ENCODE measurements at regions not wholly inside any gene's neighbourhood (a gene's known extent, or its start where the extent isn't known, plus 50 kb on each side); places are given as distances from the start of the nearest gene placed in this dataset.

DNA sequence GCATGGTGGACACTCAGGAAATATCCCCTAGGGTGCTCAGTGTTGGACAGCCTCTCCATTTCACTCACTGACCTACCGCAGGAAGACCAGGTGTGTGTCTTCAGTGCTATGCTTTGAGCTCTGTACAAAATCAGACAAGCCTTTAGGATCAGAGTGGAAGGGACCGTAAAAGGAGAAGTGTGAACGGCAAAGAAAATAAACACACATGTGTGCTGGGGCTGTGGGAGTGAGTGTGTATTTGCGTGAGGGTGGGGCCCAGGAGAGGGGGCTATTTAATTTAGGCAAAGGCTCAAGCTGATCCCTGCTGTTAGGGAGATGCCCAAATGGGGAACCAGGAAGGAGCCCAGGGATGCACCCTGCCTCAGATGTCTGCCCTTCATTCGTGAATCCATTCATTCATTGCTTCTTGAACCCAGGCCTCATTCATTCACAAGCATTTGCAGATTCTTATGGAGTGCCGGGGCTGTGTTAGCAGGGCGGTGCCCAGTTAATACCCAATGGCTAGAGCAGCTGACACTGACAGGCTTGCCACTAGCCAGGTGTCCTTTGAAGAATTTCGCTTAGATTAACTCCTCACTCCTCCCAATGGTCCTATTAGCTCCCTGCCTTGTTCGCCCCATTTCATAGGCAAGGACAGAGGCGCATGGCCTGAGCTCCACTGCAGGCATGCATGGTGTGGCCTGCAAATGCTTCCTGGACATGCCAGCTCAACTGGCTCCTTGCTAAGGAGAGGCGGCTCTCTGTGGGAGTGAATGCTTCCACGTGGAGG, 296.7 kb upstream of the FOXF1 start:
- no peak for DNase-seq
- H3K27me3 Mint-ChIP-seq, result peaks cover 2% of the 10 kb centered on the region
- POLR2A ChIA-PET, result no interaction called here
- no peak overlapping the region for H3K27ac Mint-ChIP-seq
- peaks cover 2% of the 10 kb centered on the region for H3K9me3 Mint-ChIP-seq
- intact Hi-C loops (cut with micrococcal nuclease), result no loop called here
- no peak overlapping the region for H3K4me3 Mint-ChIP-seq
- no peaks in the 10 kb centered on the region for H3K36me3 Mint-ChIP-seq
- no peaks in the 10 kb centered on the region for H3K4me1 Mint-ChIP-seq (ENCODE audit: low read depth)
- CTCF ChIA-PET, result no interaction called here

DNA sequence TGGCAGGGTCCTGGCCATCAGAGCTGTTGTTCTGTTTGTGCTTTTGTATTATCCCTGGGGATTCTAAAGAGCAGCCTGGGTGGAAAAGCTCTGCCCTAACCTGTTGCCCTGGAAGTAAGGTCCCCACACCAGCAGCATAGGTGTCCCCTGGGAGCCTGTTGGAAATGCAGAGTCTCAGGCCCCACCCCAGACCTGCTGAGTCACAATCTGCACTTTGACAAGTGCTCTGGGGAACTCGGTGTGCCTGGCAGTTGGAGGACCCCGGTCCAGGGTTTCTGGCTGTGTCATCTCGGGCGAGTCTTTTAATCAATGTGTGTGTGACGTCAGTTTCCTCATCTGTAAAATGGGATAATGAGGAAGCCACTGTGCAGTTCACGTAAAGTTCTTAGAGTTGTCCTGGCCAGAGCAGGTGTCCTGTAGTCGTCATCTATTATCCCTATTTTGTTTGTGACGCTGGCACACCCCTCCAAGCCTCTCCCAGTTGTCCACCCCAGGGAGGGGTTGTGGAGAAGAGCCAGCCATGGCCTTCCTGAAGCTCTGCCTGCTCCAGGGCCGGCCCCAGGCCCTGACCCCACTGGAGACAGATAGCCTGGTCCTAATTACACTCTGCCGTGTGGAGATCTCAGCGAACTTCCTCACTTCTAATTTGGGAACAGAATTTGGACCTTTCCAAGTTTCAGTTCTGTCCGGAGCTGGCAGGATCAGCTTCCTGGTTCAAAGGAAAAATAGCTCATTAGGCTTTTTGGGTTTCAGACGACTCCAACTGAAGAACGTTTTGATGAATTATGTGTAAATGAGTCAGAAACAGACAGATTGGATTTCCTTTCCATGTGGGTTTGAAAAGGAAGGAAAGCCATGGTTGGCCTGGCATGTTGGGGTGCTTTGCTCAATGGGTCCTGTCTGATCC, 295.7 kb upstream of the FOXF1 start:
- Mint-ChIP-seq H3K4me1 (ENCODE audit: low read depth) (no peaks in the 10 kb centered on the region), H3K4me3 (no peak overlapping the region), H3K27ac (no peak overlapping the region), H3K36me3 (no peaks in the 10 kb centered on the region), H3K27me3 (peaks cover 2% of the 10 kb centered on the region), H3K9me3 (peaks cover 2% of the 10 kb centered on the region)
- ChIA-PET CTCF (interaction anchor here (1.4 kb wide), 1 partner anchor 393 kb away, joined by 4 read pairs; no protein-coding TSS in a partner anchor), POLR2A (no interaction called here)
- intact Hi-C loops (cut with micrococcal nuclease), result no loop called here
- no peak for DNase-seq

DNA sequence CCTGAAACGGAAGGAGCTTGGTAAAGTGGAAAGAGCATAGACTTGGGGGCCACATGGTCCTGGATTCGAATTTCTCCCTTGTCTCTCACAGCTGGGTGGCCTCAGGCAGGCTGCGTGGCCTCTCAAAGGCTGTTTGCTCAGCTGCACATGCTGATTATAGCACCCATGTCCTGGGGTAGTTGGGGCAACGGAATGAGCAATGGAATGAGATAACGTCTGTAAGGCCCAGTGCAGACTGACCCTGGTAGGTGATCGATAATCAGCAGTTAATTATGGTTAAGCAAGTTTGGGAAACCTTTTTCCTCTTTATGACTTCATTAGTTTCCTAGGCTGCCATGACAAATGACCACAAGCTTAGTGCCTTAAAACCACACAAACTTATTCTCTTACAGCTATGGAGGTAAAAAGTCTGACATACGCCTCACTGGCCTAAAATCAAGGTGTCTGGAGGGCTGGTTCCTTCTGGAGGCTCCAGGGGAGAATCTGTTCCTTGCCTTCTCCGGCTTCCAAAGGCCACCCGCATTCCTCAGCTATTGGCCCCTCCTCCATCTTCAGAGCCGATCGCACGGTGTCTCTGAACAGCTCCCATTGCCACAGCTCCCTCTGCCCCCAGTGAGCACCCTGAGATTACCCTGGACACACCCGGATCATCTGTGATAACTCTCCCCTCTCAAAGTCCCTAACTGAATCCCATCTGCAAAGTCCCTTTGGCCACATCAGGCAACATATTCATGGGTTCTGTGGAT, 294.9 kb upstream of the FOXF1 start:
- Mint-ChIP-seq H3K27me3 (peaks cover 2% of the 10 kb centered on the region), H3K36me3 (no peaks in the 10 kb centered on the region), H3K27ac (no peak overlapping the region), H3K4me1 (ENCODE audit: low read depth) (no peaks in the 10 kb centered on the region), H3K9me3 (peaks cover 2% of the 10 kb centered on the region), H3K4me3 (no peak overlapping the region)
- no peak for DNase-seq
- intact Hi-C loops (cut with micrococcal nuclease), result no loop called here
- CTCF ChIA-PET, result interaction anchor here (1.4 kb wide), 1 partner anchor 394 kb away, joined by 4 read pairs; no protein-coding TSS in a partner anchor
- POLR2A ChIA-PET, result no interaction called here

- Mint-ChIP-seq H3K4me3 (no peak overlapping the region), H3K27ac (no peak overlapping the region), H3K27me3 (peaks cover 2% of the 10 kb centered on the region), H3K36me3 (no peaks in the 10 kb centered on the region), H3K9me3 (peaks cover 2% of the 10 kb centered on the region), H3K4me1 (ENCODE audit: low read depth) (no peaks in the 10 kb centered on the region)
- CTCF ChIA-PET, result no interaction called here
- intact Hi-C loops (cut with micrococcal nuclease), result no loop called here
- DNase-seq, result no peak
- POLR2A ChIA-PET, result no interaction called here
Observed at GRCh38 chr16:86215979-86216585, 294.2 kb upstream of the FOXF1 start.

GRCh38 chr16:86216591-86216990, 293.7 kb upstream of the FOXF1 start:
- Mint-ChIP-seq H3K9me3 (peaks cover 2% of the 10 kb centered on the region), H3K36me3 (no peaks in the 10 kb centered on the region), H3K4me1 (ENCODE audit: low read depth) (no peaks in the 10 kb centered on the region), H3K4me3 (no peak overlapping the region), H3K27ac (no peak overlapping the region), H3K27me3 (peaks cover 2% of the 10 kb centered on the region)
- no peak for DNase-seq
- ChIA-PET CTCF (no interaction called here), POLR2A (no interaction called here)
- intact Hi-C loops (cut with micrococcal nuclease), result no loop called here

- intact Hi-C loops (cut with micrococcal nuclease), result no loop called here
- H3K9me3 Mint-ChIP-seq, result peaks cover 2% of the 10 kb centered on the region
- H3K4me1 Mint-ChIP-seq (ENCODE audit: low read depth), result no peaks in the 10 kb centered on the region
- ChIA-PET CTCF (no interaction called here), POLR2A (no interaction called here)
- H3K36me3 Mint-ChIP-seq, result no peaks in the 10 kb centered on the region
- H3K27me3 Mint-ChIP-seq, result peaks cover 3% of the 10 kb centered on the region
- no peak for DNase-seq
- H3K27ac Mint-ChIP-seq, result no peak overlapping the region
- no peak overlapping the region for H3K4me3 Mint-ChIP-seq
Observed at GRCh38 chr16:86217001-86217890, 293.1 kb upstream of the FOXF1 start.

GRCh38 chr16:86217891-86218270, 292.4 kb upstream of the FOXF1 start:
- Mint-ChIP-seq H3K9me3 (no peaks in the 10 kb centered on the region), H3K36me3 (no peaks in the 10 kb centered on the region), H3K27ac (no peak overlapping the region), H3K4me1 (ENCODE audit: low read depth) (no peaks in the 10 kb centered on the region), H3K4me3 (no peak overlapping the region), H3K27me3 (peaks cover 4% of the 10 kb centered on the region)
- CTCF ChIA-PET, result no interaction called here
- POLR2A ChIA-PET, result no interaction called here
- DNase-seq, result no peak
- intact Hi-C loops (cut with micrococcal nuclease), result no loop called here

- intact Hi-C loops (cut with micrococcal nuclease), result no loop called here
- no peaks in the 10 kb centered on the region for H3K36me3 Mint-ChIP-seq
- ChIA-PET POLR2A (no interaction called here), CTCF (no interaction called here)
- no peaks in the 10 kb centered on the region for H3K9me3 Mint-ChIP-seq
- no peak overlapping the region for H3K4me3 Mint-ChIP-seq
- H3K27me3 Mint-ChIP-seq, result peaks cover 4% of the 10 kb centered on the region
- no peak for DNase-seq
- H3K27ac Mint-ChIP-seq, result no peak overlapping the region
- no peaks in the 10 kb centered on the region for H3K4me1 Mint-ChIP-seq (ENCODE audit: low read depth)
Observed at GRCh38 chr16:86218479-86219170, 291.7 kb upstream of the FOXF1 start.

- Mint-ChIP-seq H3K27ac (no peak overlapping the region), H3K9me3 (no peaks in the 10 kb centered on the region), H3K4me3 (no peak overlapping the region), H3K4me1 (ENCODE audit: low read depth) (no peaks in the 10 kb centered on the region), H3K36me3 (no peaks in the 10 kb centered on the region), H3K27me3 (peaks cover 4% of the 10 kb centered on the region)
- CTCF ChIA-PET, result no interaction called here
- intact Hi-C loops (cut with micrococcal nuclease), result no loop called here
- POLR2A ChIA-PET, result no interaction called here
- no peak for DNase-seq
Observed at GRCh38 chr16:86219655-86220445, 290.5 kb upstream of the FOXF1 start.

DNA sequence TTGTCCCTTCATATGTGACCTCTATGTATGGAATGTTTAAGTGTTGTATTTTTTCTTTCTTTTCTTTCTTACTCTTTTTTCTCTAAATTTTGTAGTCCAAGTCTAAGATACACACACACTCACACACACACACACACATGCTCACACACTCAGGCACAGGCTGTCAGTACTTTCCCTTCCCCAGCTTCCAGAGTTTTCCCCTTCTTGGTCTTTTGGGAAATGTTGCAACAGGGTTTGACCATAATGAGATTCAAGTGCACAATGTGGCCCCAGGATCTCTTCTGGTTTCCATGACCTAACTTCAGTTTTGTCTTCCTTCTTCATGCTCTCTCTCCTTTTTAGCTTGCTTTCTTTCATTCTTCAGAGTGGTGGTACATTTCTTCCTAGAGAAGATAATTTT, 289.8 kb upstream of the FOXF1 start:
- no peaks in the 10 kb centered on the region for H3K9me3 Mint-ChIP-seq
- POLR2A ChIA-PET, result no interaction called here
- H3K27ac Mint-ChIP-seq, result no peak overlapping the region

More for the DNA sequence above, 289.8 kb upstream of the FOXF1 start:
- H3K36me3 Mint-ChIP-seq, result no peaks in the 10 kb centered on the region
- H3K27me3 Mint-ChIP-seq, result peaks cover 4% of the 10 kb centered on the region
- H3K4me3 Mint-ChIP-seq, result no peak overlapping the region
- CTCF ChIA-PET, result no interaction called here
- no peaks in the 10 kb centered on the region for H3K4me1 Mint-ChIP-seq (ENCODE audit: low read depth)
- intact Hi-C loops (cut with micrococcal nuclease), result no loop called here
- no peak for DNase-seq
